CD4-positive, alpha-beta T cell treated with Interleukin-6 for 4 hours (primary cell): ENCODE measurements at regions not wholly inside any gene's neighbourhood (a gene's known extent, or its start where the extent isn't known, plus 50 kb on each side); places are given as distances from the start of the nearest gene placed in this dataset.

ENCODE experiments used
- DNase-seq: peaks from one replicate; pipeline ENCODE4 v3.0.0-alpha.2; 2020; ENCODE audit warnings: mixed read lengths

GRCh38 chr16:86121374-86122010, 222.5 kb downstream of the IRF8 start:
- DNase-seq, result no peak

GRCh38 chr16:86122681-86123342, 223.8 kb downstream of the IRF8 start:
- DNase-seq, result no peak

GRCh38 chr16:86124321-86124720, 225.4 kb downstream of the IRF8 start:
- no peak for DNase-seq

GRCh38 chr16:86126891-86127290, 227.9 kb downstream of the IRF8 start:
- DNase-seq, result no peak

GRCh38 chr16:86127366-86127765, 228.4 kb downstream of the IRF8 start:
- DNase-seq, result no peak

- DNase-seq, result no peak
Observed at GRCh38 chr16:86128246-86128645, 229.3 kb downstream of the IRF8 start.

GRCh38 chr16:86129541-86129940, 230.6 kb downstream of the IRF8 start:
- DNase-seq, result no peak

GRCh38 chr16:86133377-86133776, 234.4 kb downstream of the IRF8 start:
- DNase-seq, result no peak

GRCh38 chr16:86133847-86134375, 234.9 kb downstream of the IRF8 start:
- no peak for DNase-seq

GRCh38 chr16:86134802-86135461, 236.0 kb downstream of the IRF8 start:
- no peak for DNase-seq

- DNase-seq, result no peak
Observed at GRCh38 chr16:86137359-86137758, 238.4 kb downstream of the IRF8 start.

- no peak for DNase-seq
Observed at GRCh38 chr16:86138121-86139085, 239.4 kb downstream of the IRF8 start.

- no peak for DNase-seq
Observed at GRCh38 chr16:86142801-86143236, 243.9 kb downstream of the IRF8 start.

- DNase-seq, result no peak
Observed at GRCh38 chr16:86143666-86144065, 244.7 kb downstream of the IRF8 start.

GRCh38 chr16:86145669-86146068, 246.7 kb downstream of the IRF8 start:
- no peak for DNase-seq

GRCh38 chr16:86150641-86151238, 251.8 kb downstream of the IRF8 start:
- no peak for DNase-seq

GRCh38 chr16:86151239-86151851, 252.4 kb downstream of the IRF8 start:
- DNase-seq, result no peak

GRCh38 chr16:86156155-86156554, 257.2 kb downstream of the IRF8 start:
- DNase-seq, result no peak

- no peak for DNase-seq
Observed at GRCh38 chr16:86157616-86158247, 258.8 kb downstream of the IRF8 start.

- no peak for DNase-seq
Observed at GRCh38 chr16:86158688-86159360, 259.9 kb downstream of the IRF8 start.

- no peak for DNase-seq
Observed at GRCh38 chr16:86165479-86165878, 266.5 kb downstream of the IRF8 start.
